NCI-H128 (cell line): ENCODE measurements at regions not wholly inside any gene's neighbourhood (a gene's known extent, or its start where the extent isn't known, plus 50 kb on each side); places are given as distances from the start of the nearest gene placed in this dataset.

Source experiments
- DNase-seq: peaks from one replicate; lab custom pipeline; 2025; ENCODE audit not compliant: unreplicated experiment; lab: John Stamatoyannopoulos, UW

- no peak for DNase-seq
Observed at GRCh38 chr3:124591699-124592098, 138.6 kb upstream of the UMPS start.

GRCh38 chr3:124592658-124593441 is 137.4 kb upstream of the UMPS start:
- no peak for DNase-seq

GRCh38 chr3:124593442-124593829 is 136.8 kb upstream of the UMPS start:
- DNase-seq = no peak

- DNase-seq = no peak
Observed at GRCh38 chr3:124594581-124594980, 135.7 kb upstream of the UMPS start.

GRCh38 chr3:124597273-124597672 is 133.0 kb upstream of the UMPS start:
- DNase-seq = no peak

- DNase-seq = no peak
Observed at GRCh38 chr3:124597979-124598378, 132.3 kb upstream of the UMPS start.

GRCh38 chr3:124599147-124599765 is 131.0 kb upstream of the UMPS start:
- DNase-seq = no peak

- no peak for DNase-seq
Observed at GRCh38 chr3:124599779-124600693, 130.2 kb upstream of the UMPS start.

GRCh38 chr3:124600765-124601164 is 129.5 kb upstream of the UMPS start:
- DNase-seq = no peak

- no peak for DNase-seq
Observed at GRCh38 chr3:124601190-124601589, 129.1 kb upstream of the UMPS start.

- no peak for DNase-seq
Observed at GRCh38 chr3:124602980-124603627, 127.1 kb upstream of the UMPS start.

GRCh38 chr3:124605781-124606579 is 124.3 kb upstream of the UMPS start:
- DNase-seq = no peak

- DNase-seq = no peak
Observed at GRCh38 chr3:124607163-124607562, 123.1 kb upstream of the UMPS start.

- no peak for DNase-seq
Observed at GRCh38 chr3:124609402-124609801, 120.8 kb upstream of the UMPS start.

- DNase-seq = no peak
Observed at GRCh38 chr3:124610130-124610529, 120.1 kb upstream of the UMPS start.

- no peak for DNase-seq
Observed at GRCh38 chr3:124611520-124611919, 118.7 kb upstream of the UMPS start.

GRCh38 chr3:124615896-124616543 is 114.2 kb upstream of the UMPS start:
- DNase-seq = no peak

- DNase-seq = no peak
Observed at GRCh38 chr3:124617177-124617576, 113.1 kb upstream of the UMPS start.

GRCh38 chr3:124619887-124620599 is 110.2 kb upstream of the UMPS start:
- no peak for DNase-seq
